HUES48 (cell line): ENCODE measurements at regions not wholly inside any gene's neighbourhood (a gene's known extent, or its start where the extent isn't known, plus 50 kb on each side); places are given as distances from the start of the nearest gene placed in this dataset.

ENCODE experiments used
- H3K27ac ChIP-seq: one replicate; pipeline ENCODE4 v1.7.0; 2013; ENCODE audit warnings: low read depth, low read length, inconsistent platforms
- H3K27me3 ChIP-seq: 2 replicates; pipeline ENCODE4 v1.6.1; 2013; ENCODE audit warnings: mild to moderate bottlenecking, low read length; ENCODE audit not compliant: control insufficient read depth, insufficient read depth
- H3K36me3 ChIP-seq: 2 replicates; pipeline ENCODE4 v1.6.1; 2013; ENCODE audit warnings: low read length; ENCODE audit not compliant: control insufficient read depth, insufficient read depth
- H3K4me1 ChIP-seq: 2 replicates; pipeline ENCODE4 v1.6.1; 2013; ENCODE audit warnings: mild to moderate bottlenecking, low read length; ENCODE audit not compliant: control insufficient read depth, insufficient read depth
- H3K4me3 ChIP-seq: 2 replicates; pipeline ENCODE4 v1.5.1; 2013; ENCODE audit warnings: mild to moderate bottlenecking, low read depth, low read length
- H3K9ac ChIP-seq: 2 replicates; pipeline ENCODE4 v1.6.1; 2013; ENCODE audit warnings: mild to moderate bottlenecking, low read depth, low read length, moderate library complexity
- H3K9me3 ChIP-seq: 2 replicates; pipeline ENCODE4 v1.6.1; 2013; ENCODE audit warnings: low read length; ENCODE audit not compliant: control insufficient read depth, insufficient read depth

DNA sequence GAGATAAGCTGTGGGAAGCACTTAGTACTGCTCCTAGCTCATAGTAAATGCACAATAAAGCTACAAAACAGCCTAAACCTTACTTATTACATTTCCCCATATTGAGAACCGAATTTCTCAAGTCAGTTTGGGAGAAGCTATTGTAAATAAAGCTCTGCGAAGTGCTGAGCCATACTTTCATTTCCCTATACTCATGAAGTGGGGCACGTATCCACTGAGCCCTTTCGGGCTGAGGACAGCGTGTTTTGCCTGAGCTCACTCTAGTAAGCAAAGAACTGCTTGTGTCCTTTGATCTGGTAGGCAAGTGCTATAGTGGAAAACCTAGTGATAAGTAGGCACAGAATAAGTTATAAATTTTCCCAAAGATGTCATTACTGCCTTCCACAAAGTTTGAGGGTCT lies 165.0 kb downstream of the RSL24D1 start:
- no peaks in the 10 kb centered on the region for H3K36me3 ChIP-seq
- no peak overlapping the region for H3K27ac ChIP-seq
- H3K27me3 ChIP-seq, result no peaks in the 10 kb centered on the region
- no peak overlapping the region for H3K4me3 ChIP-seq
- no peaks in the 10 kb centered on the region for H3K4me1 ChIP-seq
- H3K9ac ChIP-seq, result no peak overlapping the region
- H3K9me3 ChIP-seq, result no peaks in the 10 kb centered on the region

DNA sequence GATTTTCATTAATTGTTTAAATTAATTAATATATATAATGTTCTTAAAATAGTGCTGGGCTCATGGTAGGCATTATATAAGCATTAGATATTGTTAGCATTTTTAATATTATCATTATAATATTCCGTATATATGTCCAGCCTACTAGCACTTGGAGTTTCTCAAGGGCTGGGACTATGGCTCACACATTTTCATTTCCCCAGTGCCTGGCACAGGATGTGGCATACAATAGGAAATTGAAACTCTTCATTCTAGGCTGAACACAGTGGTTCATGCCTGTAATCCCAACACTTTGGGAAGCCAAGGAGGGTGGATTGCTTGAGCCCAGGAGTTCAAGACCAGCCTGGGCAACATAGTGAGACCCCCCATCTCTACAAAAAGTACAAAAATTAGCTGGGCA lies 170.4 kb downstream of the RSL24D1 start:
- H3K9me3 ChIP-seq, result no peaks in the 10 kb centered on the region
- no peaks in the 10 kb centered on the region for H3K4me1 ChIP-seq
- no peaks in the 10 kb centered on the region for H3K27me3 ChIP-seq
- no peak overlapping the region for H3K9ac ChIP-seq
- H3K4me3 ChIP-seq, result no peak overlapping the region
- H3K27ac ChIP-seq, result no peak overlapping the region
- no peaks in the 10 kb centered on the region for H3K36me3 ChIP-seq

DNA sequence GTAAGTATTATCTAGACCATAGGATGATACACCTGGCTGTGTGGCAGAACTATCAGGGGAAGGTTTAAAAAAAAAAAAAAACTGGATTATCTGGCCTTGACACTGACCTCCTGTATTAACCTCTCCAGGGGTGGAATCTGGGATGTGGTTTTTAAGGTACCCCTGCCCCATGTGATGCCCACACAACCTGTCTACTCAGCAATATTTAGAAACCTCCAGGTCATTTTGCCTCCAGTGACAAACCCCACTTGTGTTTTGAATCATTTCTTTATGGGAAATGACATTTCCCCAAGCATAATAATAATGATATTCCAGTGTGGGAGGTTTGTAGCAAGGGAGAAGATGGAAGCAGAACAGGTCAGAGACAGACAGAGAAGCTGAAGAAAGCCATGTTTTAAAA lies 179.1 kb downstream of the RSL24D1 start:
- H3K4me1 ChIP-seq, result no peaks in the 10 kb centered on the region
- no peaks in the 10 kb centered on the region for H3K27me3 ChIP-seq
- no peak overlapping the region for H3K9ac ChIP-seq
- no peak overlapping the region for H3K27ac ChIP-seq
- H3K36me3 ChIP-seq, result no peaks in the 10 kb centered on the region
- no peaks in the 10 kb centered on the region for H3K9me3 ChIP-seq
- H3K4me3 ChIP-seq, result no peak overlapping the region

DNA sequence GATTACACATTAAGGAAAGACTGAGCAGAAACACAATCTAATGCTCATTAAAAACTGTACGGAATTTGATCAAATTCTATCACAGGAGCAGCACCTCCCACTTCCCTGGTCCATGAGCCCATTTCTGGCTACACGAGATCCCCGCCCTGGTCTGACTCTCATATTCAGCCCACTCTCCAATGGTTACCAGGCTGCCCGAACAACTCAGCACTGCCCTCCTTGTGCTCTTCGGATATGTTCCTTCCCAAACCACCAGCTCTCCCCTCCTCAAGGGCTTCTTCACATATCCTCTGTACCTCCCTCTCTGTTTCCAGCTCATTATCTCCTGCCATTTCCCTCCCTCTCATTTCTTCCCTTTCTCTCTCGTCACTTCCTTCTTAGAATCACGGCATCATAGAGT lies 180.5 kb downstream of the RSL24D1 start:
- Histone ChIP-seq H3K36me3 (no peaks in the 10 kb centered on the region), H3K4me3 (no peak overlapping the region), H3K9me3 (no peaks in the 10 kb centered on the region), H3K9ac (no peak overlapping the region), H3K4me1 (no peaks in the 10 kb centered on the region), H3K27ac (no peak overlapping the region), H3K27me3 (no peaks in the 10 kb centered on the region)

DNA sequence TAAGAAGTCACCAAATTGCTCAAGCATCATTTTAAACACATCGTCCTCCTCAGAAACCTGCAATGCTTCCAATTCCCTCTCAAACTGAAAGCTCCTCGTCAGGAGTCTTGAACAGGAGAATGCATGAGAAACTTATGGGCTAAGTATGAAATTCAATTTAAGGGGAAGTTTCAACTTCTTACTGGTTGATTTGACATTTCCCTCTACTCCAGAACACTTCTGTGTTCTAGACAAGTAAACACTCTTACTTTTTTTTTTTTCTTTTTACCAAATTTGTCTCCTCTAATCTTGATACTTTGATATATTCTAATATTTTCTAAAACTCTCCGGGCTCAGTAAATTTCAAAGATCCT lies 181.7 kb downstream of the RSL24D1 start:
- no peak overlapping the region for H3K9ac ChIP-seq
- no peaks in the 10 kb centered on the region for H3K4me1 ChIP-seq
- no peak overlapping the region for H3K27ac ChIP-seq
- H3K9me3 ChIP-seq, result no peaks in the 10 kb centered on the region
- no peaks in the 10 kb centered on the region for H3K27me3 ChIP-seq
- H3K36me3 ChIP-seq, result no peaks in the 10 kb centered on the region
- no peak overlapping the region for H3K4me3 ChIP-seq

DNA sequence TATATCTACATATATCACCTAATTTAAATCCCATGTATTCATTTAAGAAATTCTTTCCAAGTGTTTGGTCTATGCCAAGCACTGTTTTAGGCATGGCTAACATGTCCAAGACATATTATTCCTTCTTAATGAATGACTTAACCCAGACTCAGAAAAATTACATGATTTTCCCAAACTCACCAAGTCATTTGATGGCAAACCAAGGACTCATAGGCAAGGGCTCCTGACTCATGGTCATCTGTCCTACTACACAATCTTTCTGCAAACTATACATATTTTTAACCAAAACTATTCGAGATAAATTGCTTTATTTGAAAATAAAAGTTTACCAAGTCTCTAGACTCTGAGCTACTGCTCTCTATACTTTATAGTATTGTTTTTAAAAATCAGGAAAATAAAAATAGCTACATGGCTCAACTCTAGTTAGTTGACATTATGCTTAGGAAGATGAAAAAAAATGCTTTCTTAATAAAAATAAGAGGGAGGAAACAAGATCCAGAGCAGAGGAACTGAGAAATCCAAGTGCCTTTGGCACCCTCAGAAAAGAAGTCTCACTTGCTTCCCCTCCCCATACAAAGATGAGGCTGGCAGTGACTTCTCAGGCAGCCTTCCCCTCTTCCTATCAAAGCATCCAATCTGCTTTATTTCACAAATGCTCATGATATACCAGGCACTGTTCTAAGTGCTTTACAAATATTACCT lies 182.2 kb downstream of the RSL24D1 start:
- no peaks in the 10 kb centered on the region for H3K9me3 ChIP-seq
- H3K27me3 ChIP-seq, result no peaks in the 10 kb centered on the region
- H3K4me3 ChIP-seq, result no peak overlapping the region
- H3K9ac ChIP-seq, result no peak overlapping the region
- no peaks in the 10 kb centered on the region for H3K36me3 ChIP-seq
- no peak overlapping the region for H3K27ac ChIP-seq
- H3K4me1 ChIP-seq, result no peaks in the 10 kb centered on the region

DNA sequence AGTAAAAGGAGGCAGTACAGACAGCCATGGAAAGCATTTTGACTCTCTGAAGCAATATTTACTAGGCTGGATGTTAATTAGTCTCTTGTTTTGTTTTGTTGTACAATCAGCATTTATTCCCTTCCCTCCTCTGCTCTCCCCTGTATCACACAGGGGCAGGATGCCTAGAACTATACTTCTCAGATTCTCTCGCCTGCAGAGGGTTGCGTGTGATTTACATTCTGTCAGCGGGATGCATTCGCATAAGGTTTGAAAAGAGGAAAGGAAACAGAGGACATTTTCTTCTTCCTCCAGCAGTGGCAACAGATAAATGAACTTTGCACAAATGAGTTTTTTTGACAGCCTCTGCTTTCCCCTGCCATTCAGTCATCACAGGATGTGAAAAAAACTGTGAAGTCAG lies 188.3 kb downstream of the RSL24D1 start:
- peaks cover 10% of the 10 kb centered on the region for H3K4me1 ChIP-seq
- H3K27me3 ChIP-seq, result no peaks in the 10 kb centered on the region
- no peak overlapping the region for H3K27ac ChIP-seq
- H3K9me3 ChIP-seq, result no peaks in the 10 kb centered on the region
- H3K4me3 ChIP-seq, result no peak overlapping the region
- H3K36me3 ChIP-seq, result no peaks in the 10 kb centered on the region
- H3K9ac ChIP-seq, result no peak overlapping the region

DNA sequence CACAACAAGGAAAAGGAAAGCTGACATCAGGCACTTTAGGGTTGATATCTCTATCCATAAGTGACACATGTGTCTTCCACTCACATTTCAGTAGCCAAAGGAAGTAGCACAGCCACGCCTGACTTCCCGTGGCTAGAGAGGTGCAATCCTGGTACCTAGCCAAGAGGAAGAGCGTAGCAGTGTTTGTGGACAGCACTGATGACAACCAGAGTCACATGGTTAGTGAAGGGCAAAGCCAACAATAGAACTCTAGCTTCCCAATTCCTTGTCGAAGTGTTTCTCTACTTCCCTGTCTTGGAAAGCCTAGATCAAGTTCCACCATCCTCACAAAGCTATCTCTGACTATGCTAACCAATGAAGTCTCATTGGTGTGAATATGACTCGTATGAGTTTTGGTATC lies 189.2 kb downstream of the RSL24D1 start:
- H3K4me3 ChIP-seq, result no peak overlapping the region
- peaks cover 10% of the 10 kb centered on the region for H3K4me1 ChIP-seq
- no peak overlapping the region for H3K9ac ChIP-seq
- no peaks in the 10 kb centered on the region for H3K27me3 ChIP-seq
- no peaks in the 10 kb centered on the region for H3K36me3 ChIP-seq
- H3K9me3 ChIP-seq, result no peaks in the 10 kb centered on the region
- H3K27ac ChIP-seq, result no peak overlapping the region

DNA sequence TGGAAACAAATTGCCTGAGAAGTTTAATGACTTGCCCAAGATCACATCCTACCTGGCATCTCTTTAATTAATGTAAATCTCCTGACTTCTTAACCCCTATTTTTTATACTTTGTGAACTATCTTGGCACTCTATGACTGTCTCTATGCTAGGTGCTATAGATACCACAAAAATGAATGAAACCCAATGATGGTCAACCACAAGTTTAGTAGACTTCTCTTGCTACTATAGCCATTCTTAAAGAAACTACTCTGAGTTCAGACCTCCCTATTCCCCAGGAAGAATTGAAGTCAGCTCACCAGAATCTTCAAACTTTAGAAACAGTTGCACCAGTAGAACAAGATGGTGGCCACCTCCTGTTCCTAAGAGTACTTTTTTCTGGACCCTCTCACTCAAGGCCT lies 191.1 kb downstream of the RSL24D1 start:
- Histone ChIP-seq H3K27ac (no peak overlapping the region), H3K4me1 (peaks cover 10% of the 10 kb centered on the region), H3K27me3 (no peaks in the 10 kb centered on the region), H3K4me3 (no peak overlapping the region), H3K36me3 (no peaks in the 10 kb centered on the region), H3K9ac (no peak overlapping the region), H3K9me3 (no peaks in the 10 kb centered on the region)

DNA sequence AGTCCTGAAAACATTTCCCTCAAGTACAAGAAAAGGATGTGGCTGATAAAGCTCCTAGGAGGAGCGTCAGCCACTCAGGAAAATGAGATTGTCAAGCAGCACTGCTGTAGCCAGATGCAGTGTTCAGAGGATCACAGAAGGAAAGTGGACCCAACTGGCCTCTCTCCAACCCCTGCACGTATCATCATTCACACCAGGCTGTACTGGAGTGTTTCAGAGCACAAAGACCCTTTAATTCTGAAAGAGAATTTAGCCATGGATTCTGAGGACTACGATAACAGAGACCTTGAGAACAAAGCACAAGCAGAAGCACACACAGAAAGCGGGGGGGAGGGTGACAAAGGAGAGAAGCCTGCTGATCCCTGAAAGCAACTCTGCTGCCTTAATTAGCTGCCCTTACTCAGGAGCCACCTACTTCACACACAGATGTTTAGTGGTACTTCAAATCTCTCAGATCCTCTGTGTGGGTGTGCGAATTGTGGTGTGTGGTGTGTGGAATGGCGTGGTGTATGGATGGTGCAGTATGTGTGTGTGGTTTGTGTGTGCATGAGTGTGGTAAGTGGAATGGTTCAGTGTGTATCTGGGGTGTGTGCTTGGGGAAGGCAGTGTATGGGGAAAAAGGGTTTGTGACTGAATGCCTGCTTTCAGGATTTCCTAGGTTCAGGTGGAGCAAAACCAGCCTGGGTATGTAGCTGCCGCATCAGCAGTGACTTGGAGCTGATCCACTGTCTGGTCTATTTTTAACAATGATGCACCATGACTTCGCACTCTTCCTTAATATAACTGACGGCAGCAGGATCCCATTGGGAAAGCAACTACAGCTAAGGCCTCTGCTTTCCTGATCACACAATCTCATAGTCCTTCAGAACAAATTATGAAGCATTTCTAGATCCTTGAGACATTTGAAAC lies 192.5 kb downstream of the RSL24D1 start:
- no peaks in the 10 kb centered on the region for H3K27me3 ChIP-seq
- no peak overlapping the region for H3K27ac ChIP-seq
- no peaks in the 10 kb centered on the region for H3K36me3 ChIP-seq
- peaks cover 10% of the 10 kb centered on the region for H3K4me1 ChIP-seq
- H3K9ac ChIP-seq, result no peak overlapping the region
- H3K4me3 ChIP-seq, result no peak overlapping the region
- H3K9me3 ChIP-seq, result no peaks in the 10 kb centered on the region

DNA sequence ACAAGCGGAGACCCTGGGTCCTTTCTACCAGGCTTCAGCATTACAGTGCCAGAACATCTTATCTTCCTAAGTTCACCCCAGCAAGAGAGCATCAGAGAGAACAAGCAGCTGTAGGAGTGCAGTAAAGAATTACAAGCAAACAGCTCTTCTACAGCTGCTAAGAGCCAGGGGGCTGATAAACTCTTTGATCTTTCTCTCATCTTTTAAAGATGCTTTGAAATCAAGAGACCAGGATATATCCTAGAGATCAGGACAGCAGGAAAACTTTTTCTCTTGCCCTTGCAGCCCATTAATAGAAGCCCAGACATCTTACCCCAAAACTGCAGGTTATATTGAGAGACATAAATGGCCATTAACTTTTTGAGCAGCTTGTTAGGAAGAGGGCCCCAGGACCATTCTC lies 198.1 kb downstream of the RSL24D1 start:
- H3K9me3 ChIP-seq, result no peaks in the 10 kb centered on the region
- no peak overlapping the region for H3K27ac ChIP-seq
- no peak overlapping the region for H3K4me3 ChIP-seq
- no peaks in the 10 kb centered on the region for H3K4me1 ChIP-seq
- H3K27me3 ChIP-seq, result no peaks in the 10 kb centered on the region
- H3K9ac ChIP-seq, result no peak overlapping the region
- H3K36me3 ChIP-seq, result no peaks in the 10 kb centered on the region
